Mammary epithelial cell (primary cell): ENCODE measurements at regions not wholly inside any gene's neighbourhood (a gene's known extent, or its start where the extent isn't known, plus 50 kb on each side); places are given as distances from the start of the nearest gene placed in this dataset.

Experiments
- EZH2 ChIP-seq: IDR thresholded peaks from 2 replicates; pipeline ENCODE4 v1.6.1; 2012; ENCODE audit warnings: low read length, inconsistent platforms, borderline replicate concordance
- TF ChIP-seq, protein P1 (sequence below), 2 donors: IDR thresholded peaks in 1 of 2; conservative IDR thresholded peaks in 1 of 2; 2 replicates each; pipeline ENCODE4 v1.5.1; 2011 to 2012; ENCODE audit warnings: inconsistent platforms in 2 of 2, low read length in 2 of 2, mild to moderate bottlenecking in 2 of 2, control low read depth in 1 of 2, low read depth in 1 of 2; ENCODE audit not compliant: insufficient read depth in 1 of 2; ENCODE audit errors: extremely low read depth in 1 of 2

DNA sequence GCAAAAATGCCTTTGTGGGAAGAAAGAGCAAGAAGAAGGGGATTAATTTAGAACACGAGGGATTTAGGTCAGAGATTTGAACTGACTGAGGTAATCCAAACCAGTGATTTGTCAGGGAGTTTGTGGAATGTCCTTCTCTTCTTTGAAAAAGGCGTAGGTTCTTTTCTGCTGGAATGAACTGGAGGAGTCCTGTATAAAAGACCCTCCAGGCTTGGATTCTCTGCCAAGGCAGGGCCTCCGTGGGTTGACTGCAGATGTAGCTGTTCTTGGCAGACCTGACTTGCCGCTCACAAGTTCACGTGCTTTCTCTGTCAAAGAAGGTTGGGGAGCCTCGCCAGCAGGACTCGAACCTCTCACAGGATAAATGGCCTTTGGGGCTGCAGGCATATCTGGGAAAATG lies 62.8 kb upstream of the STC2 start:
- TF ChIP-seq EZH2, result no peak
- TF ChIP-seq, protein P1, sequence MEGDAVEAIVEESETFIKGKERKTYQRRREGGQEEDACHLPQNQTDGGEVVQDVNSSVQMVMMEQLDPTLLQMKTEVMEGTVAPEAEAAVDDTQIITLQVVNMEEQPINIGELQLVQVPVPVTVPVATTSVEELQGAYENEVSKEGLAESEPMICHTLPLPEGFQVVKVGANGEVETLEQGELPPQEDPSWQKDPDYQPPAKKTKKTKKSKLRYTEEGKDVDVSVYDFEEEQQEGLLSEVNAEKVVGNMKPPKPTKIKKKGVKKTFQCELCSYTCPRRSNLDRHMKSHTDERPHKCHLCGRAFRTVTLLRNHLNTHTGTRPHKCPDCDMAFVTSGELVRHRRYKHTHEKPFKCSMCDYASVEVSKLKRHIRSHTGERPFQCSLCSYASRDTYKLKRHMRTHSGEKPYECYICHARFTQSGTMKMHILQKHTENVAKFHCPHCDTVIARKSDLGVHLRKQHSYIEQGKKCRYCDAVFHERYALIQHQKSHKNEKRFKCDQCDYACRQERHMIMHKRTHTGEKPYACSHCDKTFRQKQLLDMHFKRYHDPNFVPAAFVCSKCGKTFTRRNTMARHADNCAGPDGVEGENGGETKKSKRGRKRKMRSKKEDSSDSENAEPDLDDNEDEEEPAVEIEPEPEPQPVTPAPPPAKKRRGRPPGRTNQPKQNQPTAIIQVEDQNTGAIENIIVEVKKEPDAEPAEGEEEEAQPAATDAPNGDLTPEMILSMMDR (conservative IDR thresholded peaks at IDR 0.05 in 1 of 2, IDR thresholded peaks at IDR 0.05 in 1 of 2; ENCODE audit: extremely low read depth in 1 of 2, insufficient read depth in 1 of 2, low read depth in 1 of 2, low read length in 2 of 2), result no peak
